B cell (primary cell): ENCODE measurements at regions not wholly inside any gene's neighbourhood (a gene's known extent, or its start where the extent isn't known, plus 50 kb on each side); places are given as distances from the start of the nearest gene placed in this dataset.

Experiments used
- ATAC-seq: fragments of 200-7000 bp; cut with Tn5 transposase; one replicate; pipeline ENCODE4 v1.10.0; 2021; ENCODE audit warnings: low read depth, mild to moderate bottlenecking, moderate number of reproducible peaks, moderate library complexity
- CTCF ChIA-PET: fragments of 350-600 bp; sonication (Branson Sonifier 250); formaldehyde crosslinking; loops from one replicate; lab custom pipeline; 2021; ENCODE audit warnings: antibody characterized with exemption, inconsistent platforms; lab: Charles Lee
- POLR2A ChIA-PET: fragments of 350-600 bp; sonication (Branson Sonifier 250); formaldehyde crosslinking; loops from one replicate; lab custom pipeline; 2021; ENCODE audit warnings: antibody characterized with exemption; lab: Charles Lee
- DNase-seq: peaks from one replicate; pipeline ENCODE4 v3.0.0; 2013
- H2AFZ ChIP-seq: 2 replicates; pipeline ENCODE4 v1.6.1; 2012; ENCODE audit warnings: mild to moderate bottlenecking, low read depth, low read length; ENCODE audit not compliant: insufficient read depth, poor library complexity, severe bottlenecking
- H3K27ac ChIP-seq, 2 donors: 1 replicate in 1 of 2; 2 replicates in 1 of 2; pipeline ENCODE4 v1.5.1; 2012 to 2013; ENCODE audit warnings: low read length in 2 of 2, mild to moderate bottlenecking in 2 of 2, moderate library complexity in 1 of 2
- H3K27me3 ChIP-seq, 4 experiments: fragments of 200-600 bp in 1 of 4; sonication (generic) in 1 of 4; replicated peaks in 1 of 4; 1 replicate in 2 of 4; 2 replicates in 2 of 4; pipeline versions ENCODE4 v1.6.1 to v1.7.0; 2013 to 2016; ENCODE audit warnings: low read length in 3 of 4, mild to moderate bottlenecking in 2 of 4, mixed read lengths in 1 of 4, moderate library complexity in 1 of 4; ENCODE audit not compliant: insufficient read depth in 4 of 4, control insufficient read depth in 3 of 4; ENCODE audit errors: control extremely low read depth in 1 of 4
- H3K36me3 ChIP-seq, 2 experiments: replicated peaks in 1 of 2; 1 replicate in 1 of 2; 2 replicates in 1 of 2; pipeline versions ENCODE4 v1.6.1 to v1.7.1; 2013; ENCODE audit warnings: low read length in 1 of 2; ENCODE audit not compliant: insufficient read depth in 2 of 2, control insufficient read depth in 1 of 2; ENCODE audit errors: control extremely low read depth in 1 of 2, extremely low read depth in 1 of 2
- H3K4me1 ChIP-seq, 2 donors: fragments of 200-600 bp in 1 of 2; sonication (generic) in 1 of 2; 1 replicate in 1 of 2; 2 replicates in 1 of 2; pipeline versions ENCODE4 v1.5.1 to v1.6.1; 2013 to 2017; ENCODE audit warnings: low read length in 2 of 2; ENCODE audit not compliant: control insufficient read depth in 2 of 2, insufficient read depth in 2 of 2
- H3K4me2 ChIP-seq: replicated peaks from 2 replicates; pipeline ENCODE3; 2012; ENCODE audit warnings: mild to moderate bottlenecking, low read depth, low read length; ENCODE audit not compliant: poor library complexity, severe bottlenecking
- H3K4me3 ChIP-seq, 5 experiments: fragments of 200-600 bp in 1 of 5; sonication (generic) in 1 of 5; 1 replicate in 3 of 5; 2 replicates in 2 of 5; pipeline versions ENCODE4 v1.5.1 to v1.7.0; 2011 to 2016; ENCODE audit warnings: low read length in 4 of 5, mild to moderate bottlenecking in 4 of 5, low read depth in 2 of 5, control low read depth in 1 of 5, moderate library complexity in 1 of 5; ENCODE audit not compliant: insufficient read depth in 1 of 5; ENCODE audit errors: control extremely low read depth in 1 of 5, extremely low read depth in 1 of 5
- H3K79me2 ChIP-seq: fragments of 200-600 bp; sonication (generic); one replicate; pipeline ENCODE4 v1.6.0; 2016; ENCODE audit warnings: low read length; ENCODE audit not compliant: control insufficient read depth, insufficient read depth
- H3K9ac ChIP-seq: fragments of 200-600 bp; sonication (generic); 2 replicates; pipeline ENCODE4 v1.6.1; 2017; ENCODE audit warnings: mild to moderate bottlenecking, low read length, moderate library complexity
- H3K9me3 ChIP-seq, 3 donors: one replicate each; pipeline versions ENCODE4 v1.6.1 to v1.7.1; 2013; ENCODE audit warnings: low read length in 2 of 3; ENCODE audit not compliant: control insufficient read depth in 2 of 3, insufficient read depth in 1 of 3; ENCODE audit errors: control extremely low read depth in 1 of 3
- H4K20me1 ChIP-seq: 2 replicates; pipeline ENCODE4 v1.6.0; 2012; ENCODE audit warnings: mild to moderate bottlenecking, low read length; ENCODE audit not compliant: insufficient read depth, control insufficient read depth, poor library complexity, severe bottlenecking
- H3K27ac Mint-ChIP-seq: one replicate; pipeline ENCODE4 v1.8.0; 2021; ENCODE audit warnings: mixed read lengths
- H3K27me3 Mint-ChIP-seq: one replicate; pipeline ENCODE4 v1.8.0; 2021; ENCODE audit warnings: mixed read lengths
- H3K4me1 Mint-ChIP-seq: one replicate; pipeline ENCODE4 v1.8.0; 2021; ENCODE audit warnings: mixed read lengths
- H3K4me3 Mint-ChIP-seq: one replicate; pipeline ENCODE4 v1.8.0; 2021; ENCODE audit warnings: mixed read lengths
- H3K9me3 Mint-ChIP-seq: one replicate; pipeline ENCODE4 v1.8.0; 2022; ENCODE audit warnings: mixed read lengths; ENCODE audit not compliant: insufficient read depth
- EZH2 ChIP-seq: IDR thresholded peaks from 2 replicates; pipeline ENCODE4 v1.6.1; 2012; ENCODE audit warnings: borderline replicate concordance, low read depth, mild to moderate bottlenecking, moderate library complexity, low read length; ENCODE audit not compliant: insufficient read depth, poor library complexity, severe bottlenecking
- WGBS: methylation state at CpG from one replicate; pipeline ENCODE4 v1.1.5; 2013; ENCODE audit warnings: missing lambda C conversion rate; ENCODE audit not compliant: insufficient coverage; 5-methylcytosine and 5-hydroxymethylcytosine counted together
- intact Hi-C: fragments of 100-400 bp; cut with micrococcal nuclease; formaldehyde crosslinking; loops from one replicate; pipeline ENCODE4 v1.10.0; 2022
- TF ChIP-seq, protein P1 (sequence below): fragments of 200-600 bp; IDR thresholded peaks from one replicate; pipeline ENCODE4 v1.8.0; 2022; ENCODE audit warnings: antibody characterized with exemption, mild to moderate bottlenecking

DNA sequence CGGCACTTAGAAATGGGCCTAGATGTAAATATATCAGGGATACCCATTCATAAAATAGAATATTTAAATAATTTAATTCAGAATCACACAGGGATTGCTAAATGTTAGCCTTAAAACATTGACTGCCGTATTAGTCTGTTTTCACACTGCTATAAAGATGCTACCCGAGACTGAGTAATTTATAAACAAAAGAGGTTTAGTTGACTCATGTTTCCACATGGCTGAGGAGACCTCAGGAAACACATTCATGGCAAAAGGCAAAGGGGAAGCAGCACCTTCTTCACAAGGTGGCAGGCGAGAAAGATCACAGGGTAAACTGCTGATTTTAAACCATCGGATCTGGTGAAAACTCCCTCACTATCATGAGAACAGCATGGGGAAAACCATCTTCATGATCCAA lies 223.6 kb upstream of the GULP1 start:
- Histone ChIP-seq H3K36me3 (no peaks in the 10 kb centered on the region), H3K27me3 (no peaks in the 10 kb centered on the region), H3K4me3 (no peak overlapping the region), H3K9me3 (peaks cover 0 to 4% (median 0%) of the 10 kb centered on the region in 3 donors), H2AFZ (no peak overlapping the region), H3K4me2 (no peak overlapping the region), H3K4me1 (no peaks in the 10 kb centered on the region), H3K79me2 (no peaks in the 10 kb centered on the region), H3K9ac (no peak overlapping the region), H3K27ac (no peak overlapping the region), H4K20me1 (no peaks in the 10 kb centered on the region)
- ChIA-PET POLR2A (no interaction called here), CTCF (no interaction called here)
- 60% methylated on average over 4 of the region's 5 CpGs for WGBS
- Mint-ChIP-seq H3K4me3 (no peak overlapping the region), H3K27ac (no peak overlapping the region), H3K27me3 (no peaks in the 10 kb centered on the region), H3K9me3 (peaks cover 5% of the 10 kb centered on the region), H3K4me1 (no peaks in the 10 kb centered on the region)
- DNase-seq = no peak
- TF ChIP-seq, protein P1, sequence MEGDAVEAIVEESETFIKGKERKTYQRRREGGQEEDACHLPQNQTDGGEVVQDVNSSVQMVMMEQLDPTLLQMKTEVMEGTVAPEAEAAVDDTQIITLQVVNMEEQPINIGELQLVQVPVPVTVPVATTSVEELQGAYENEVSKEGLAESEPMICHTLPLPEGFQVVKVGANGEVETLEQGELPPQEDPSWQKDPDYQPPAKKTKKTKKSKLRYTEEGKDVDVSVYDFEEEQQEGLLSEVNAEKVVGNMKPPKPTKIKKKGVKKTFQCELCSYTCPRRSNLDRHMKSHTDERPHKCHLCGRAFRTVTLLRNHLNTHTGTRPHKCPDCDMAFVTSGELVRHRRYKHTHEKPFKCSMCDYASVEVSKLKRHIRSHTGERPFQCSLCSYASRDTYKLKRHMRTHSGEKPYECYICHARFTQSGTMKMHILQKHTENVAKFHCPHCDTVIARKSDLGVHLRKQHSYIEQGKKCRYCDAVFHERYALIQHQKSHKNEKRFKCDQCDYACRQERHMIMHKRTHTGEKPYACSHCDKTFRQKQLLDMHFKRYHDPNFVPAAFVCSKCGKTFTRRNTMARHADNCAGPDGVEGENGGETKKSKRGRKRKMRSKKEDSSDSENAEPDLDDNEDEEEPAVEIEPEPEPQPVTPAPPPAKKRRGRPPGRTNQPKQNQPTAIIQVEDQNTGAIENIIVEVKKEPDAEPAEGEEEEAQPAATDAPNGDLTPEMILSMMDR = no peak
- TF ChIP-seq EZH2 = no peak
- intact Hi-C loops = no loop called here
- ATAC-seq = no peak

DNA sequence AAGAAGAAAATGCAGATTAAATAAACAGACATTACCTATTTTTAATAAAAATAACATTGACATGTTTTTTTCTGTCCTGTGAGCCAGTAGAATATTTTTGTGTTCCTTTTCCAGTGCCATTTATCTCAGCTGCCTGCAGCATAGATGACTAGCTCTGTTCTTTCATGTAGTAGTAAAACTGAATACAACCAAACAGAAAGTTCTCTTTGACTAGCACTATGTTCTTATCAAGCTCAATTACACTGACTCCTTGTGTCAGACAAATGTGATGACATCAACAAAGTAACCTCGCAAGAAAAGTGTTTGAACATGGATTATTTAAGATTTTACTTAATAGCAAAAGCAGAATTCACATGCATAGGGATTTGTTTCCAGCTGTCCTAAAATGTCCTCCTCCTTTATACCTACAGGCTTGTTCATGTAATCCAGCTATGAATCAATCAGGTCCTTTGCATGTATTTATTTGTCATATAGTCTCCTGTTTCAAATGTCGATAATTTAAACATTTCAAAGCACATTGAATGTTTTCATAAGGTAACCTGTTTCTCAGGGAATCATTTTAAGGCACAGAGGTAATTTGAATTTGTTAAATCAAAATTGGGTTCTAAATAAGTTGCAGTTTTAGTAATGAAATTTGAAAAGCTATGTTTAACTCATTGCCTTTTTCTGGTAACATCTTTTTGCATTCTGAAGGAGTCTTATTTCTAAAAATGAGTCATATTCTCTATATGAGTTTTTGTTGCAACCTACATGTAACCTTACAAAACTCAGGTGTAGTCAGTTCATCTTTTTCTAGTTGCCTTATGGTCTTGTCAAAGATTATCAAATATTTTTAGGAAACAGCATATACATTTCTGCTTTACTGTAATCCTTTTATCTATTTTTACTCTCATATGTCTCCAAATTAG lies 215.3 kb upstream of the GULP1 start:
- H3K4me1 ChIP-seq = no peaks in the 10 kb centered on the region
- Mint-ChIP-seq H3K27ac (no peak overlapping the region), H3K27me3 (no peaks in the 10 kb centered on the region), H3K9me3 (peaks cover 11% of the 10 kb centered on the region), H3K4me3 (no peak overlapping the region), H3K4me1 (no peaks in the 10 kb centered on the region)
- no peaks in the 10 kb centered on the region for H3K36me3 ChIP-seq
- no peaks in the 10 kb centered on the region for H4K20me1 ChIP-seq
- ChIA-PET CTCF (no interaction called here), POLR2A (no interaction called here)
- DNase-seq (no peak), ATAC-seq (no peak)
- no CpG with 5 or more reads among the region's 2 CpGs for WGBS
- TF ChIP-seq, protein P1 = no peak
- TF ChIP-seq EZH2 = no peak
- no peak overlapping the region for H3K9ac ChIP-seq
- peaks cover 0 to 5% (median 0%) of the 10 kb centered on the region in 3 donors for H3K9me3 ChIP-seq
- H3K4me3 ChIP-seq = no peak overlapping the region
- H3K4me2 ChIP-seq = no peak overlapping the region
- no peak overlapping the region for H3K27ac ChIP-seq
- H2AFZ ChIP-seq = no peak overlapping the region
- H3K79me2 ChIP-seq = no peaks in the 10 kb centered on the region
- no peaks in the 10 kb centered on the region for H3K27me3 ChIP-seq
- intact Hi-C loops = no loop called here
